ENCODE measurements at regions not wholly inside any gene's neighbourhood (a gene's known extent, or its start where the extent isn't known, plus 50 kb on each side); places are given as distances from the start of the nearest gene placed in this dataset.

GRCh38 chr10:94137747-94138146 lies 144.0 kb downstream of the PLCE1 start:
- DNase-seq (ENCODE audit: low read depth) = no peak
- TF ChIP-seq, protein P1, sequence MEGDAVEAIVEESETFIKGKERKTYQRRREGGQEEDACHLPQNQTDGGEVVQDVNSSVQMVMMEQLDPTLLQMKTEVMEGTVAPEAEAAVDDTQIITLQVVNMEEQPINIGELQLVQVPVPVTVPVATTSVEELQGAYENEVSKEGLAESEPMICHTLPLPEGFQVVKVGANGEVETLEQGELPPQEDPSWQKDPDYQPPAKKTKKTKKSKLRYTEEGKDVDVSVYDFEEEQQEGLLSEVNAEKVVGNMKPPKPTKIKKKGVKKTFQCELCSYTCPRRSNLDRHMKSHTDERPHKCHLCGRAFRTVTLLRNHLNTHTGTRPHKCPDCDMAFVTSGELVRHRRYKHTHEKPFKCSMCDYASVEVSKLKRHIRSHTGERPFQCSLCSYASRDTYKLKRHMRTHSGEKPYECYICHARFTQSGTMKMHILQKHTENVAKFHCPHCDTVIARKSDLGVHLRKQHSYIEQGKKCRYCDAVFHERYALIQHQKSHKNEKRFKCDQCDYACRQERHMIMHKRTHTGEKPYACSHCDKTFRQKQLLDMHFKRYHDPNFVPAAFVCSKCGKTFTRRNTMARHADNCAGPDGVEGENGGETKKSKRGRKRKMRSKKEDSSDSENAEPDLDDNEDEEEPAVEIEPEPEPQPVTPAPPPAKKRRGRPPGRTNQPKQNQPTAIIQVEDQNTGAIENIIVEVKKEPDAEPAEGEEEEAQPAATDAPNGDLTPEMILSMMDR (conservative IDR thresholded peaks at IDR 0.05; ENCODE audit: low read depth, low read length) = no peak

DNA sequence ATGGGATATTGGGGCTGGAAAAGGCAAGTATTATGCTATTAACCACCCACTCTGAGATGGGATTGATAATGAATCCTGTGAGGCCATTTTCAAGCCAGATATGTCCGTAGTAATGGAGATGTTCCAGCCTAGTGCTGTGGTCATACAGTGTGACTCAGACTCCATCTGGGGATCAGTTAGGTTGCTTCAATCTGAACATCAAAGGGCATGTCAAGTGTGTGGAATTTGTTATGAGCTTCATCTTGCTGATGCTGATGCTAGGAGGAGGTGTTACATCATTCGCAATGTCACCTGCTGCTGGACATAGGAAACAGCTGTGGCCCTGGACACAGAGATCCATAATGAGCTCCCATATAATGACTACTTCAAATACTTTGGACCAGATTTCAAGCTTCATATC lies 144.7 kb downstream of the PLCE1 start:
- H3K4me3 ChIP-seq (ENCODE audit: low read depth, low read length) = no peak overlapping the region
- DNase-seq (ENCODE audit: low read depth) = no peak
- TF ChIP-seq, protein P1 (conservative IDR thresholded peaks at IDR 0.05; ENCODE audit: low read depth, low read length) = no peak

More at GRCh38 chr10:94137747-94138146, 144.0 kb downstream of the PLCE1 start:
- no peak overlapping the region for H3K4me3 ChIP-seq (ENCODE audit: low read depth, low read length)

DNA sequence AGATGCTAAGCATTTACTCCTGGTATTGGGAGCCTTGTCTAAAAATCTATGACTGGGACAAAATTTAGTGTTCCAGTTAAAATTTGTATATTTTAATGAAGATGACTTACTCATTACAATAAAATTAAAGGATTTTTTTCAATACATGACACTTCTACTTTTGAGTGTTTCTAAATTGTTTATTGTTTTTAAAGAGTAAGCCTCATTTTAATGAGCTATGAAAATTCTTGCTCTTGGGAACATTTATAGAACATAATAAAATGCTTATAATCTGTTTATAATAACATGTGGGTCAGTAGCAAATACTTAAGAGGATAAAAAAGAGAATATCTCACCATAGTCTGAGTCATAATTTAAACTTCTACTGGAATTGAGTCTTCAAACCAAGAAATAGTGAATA lies 149.5 kb downstream of the PLCE1 start:
- TF ChIP-seq, protein P1 (conservative IDR thresholded peaks at IDR 0.05; ENCODE audit: low read depth, low read length) = no peak
- DNase-seq (ENCODE audit: low read depth) = no peak
- H3K4me3 ChIP-seq (ENCODE audit: low read depth, low read length) = no peak overlapping the region

DNA sequence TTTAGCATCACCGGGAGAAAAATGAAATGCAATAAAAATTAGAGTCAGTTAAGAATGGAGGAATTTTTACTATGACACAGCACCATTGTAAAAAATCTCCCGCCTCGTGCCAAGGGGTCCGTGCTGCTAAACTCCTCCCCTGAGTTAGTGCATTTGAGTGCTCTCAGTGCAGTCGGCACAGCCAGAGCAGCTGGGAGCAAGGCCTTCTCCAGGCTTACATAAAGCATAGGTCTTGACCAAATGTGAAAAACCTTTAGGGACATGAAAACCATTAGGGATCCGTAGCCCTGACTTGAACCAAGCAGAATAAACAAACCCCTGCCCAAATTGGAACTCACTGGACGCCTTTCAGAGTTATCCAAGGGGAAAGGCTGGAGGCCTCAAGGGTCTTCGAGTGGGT lies 152.6 kb downstream of the PLCE1 start:
- no peak for DNase-seq (ENCODE audit: low read depth)
- H3K4me3 ChIP-seq (ENCODE audit: low read depth, low read length) = no peak overlapping the region
- TF ChIP-seq, protein P1 (conservative IDR thresholded peaks at IDR 0.05; ENCODE audit: low read depth, low read length) = no peak

GRCh38 chr10:94146746-94147145 lies 153.0 kb downstream of the PLCE1 start:
- TF ChIP-seq, protein P1 (conservative IDR thresholded peaks at IDR 0.05; ENCODE audit: low read depth, low read length) = no peak
- no peak for DNase-seq (ENCODE audit: low read depth)
- no peak overlapping the region for H3K4me3 ChIP-seq (ENCODE audit: low read depth, low read length)

DNA sequence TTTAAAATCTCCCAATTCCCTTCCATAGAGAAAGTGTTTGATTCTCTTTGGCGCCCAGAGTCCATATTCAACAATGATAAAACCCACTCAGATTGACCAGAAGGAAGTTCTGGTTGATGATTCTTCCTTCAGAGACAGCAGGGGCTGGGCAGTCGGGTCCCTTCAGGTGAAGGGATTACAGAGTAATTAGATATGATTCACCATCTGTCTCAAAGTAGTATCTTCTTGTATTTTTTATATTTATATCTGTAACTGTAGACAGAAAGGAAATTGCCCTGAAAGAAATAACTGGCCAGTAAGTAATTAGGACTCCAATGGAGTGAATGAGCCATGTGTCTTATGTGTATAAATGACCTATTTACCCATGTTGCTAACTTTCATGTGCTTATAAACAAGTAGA lies 156.0 kb downstream of the PLCE1 start:
- TF ChIP-seq, protein P1 (conservative IDR thresholded peaks at IDR 0.05; ENCODE audit: low read depth, low read length) = no peak
- DNase-seq (ENCODE audit: low read depth) = no peak
- H3K4me3 ChIP-seq (ENCODE audit: low read depth, low read length) = no peak overlapping the region

DNA sequence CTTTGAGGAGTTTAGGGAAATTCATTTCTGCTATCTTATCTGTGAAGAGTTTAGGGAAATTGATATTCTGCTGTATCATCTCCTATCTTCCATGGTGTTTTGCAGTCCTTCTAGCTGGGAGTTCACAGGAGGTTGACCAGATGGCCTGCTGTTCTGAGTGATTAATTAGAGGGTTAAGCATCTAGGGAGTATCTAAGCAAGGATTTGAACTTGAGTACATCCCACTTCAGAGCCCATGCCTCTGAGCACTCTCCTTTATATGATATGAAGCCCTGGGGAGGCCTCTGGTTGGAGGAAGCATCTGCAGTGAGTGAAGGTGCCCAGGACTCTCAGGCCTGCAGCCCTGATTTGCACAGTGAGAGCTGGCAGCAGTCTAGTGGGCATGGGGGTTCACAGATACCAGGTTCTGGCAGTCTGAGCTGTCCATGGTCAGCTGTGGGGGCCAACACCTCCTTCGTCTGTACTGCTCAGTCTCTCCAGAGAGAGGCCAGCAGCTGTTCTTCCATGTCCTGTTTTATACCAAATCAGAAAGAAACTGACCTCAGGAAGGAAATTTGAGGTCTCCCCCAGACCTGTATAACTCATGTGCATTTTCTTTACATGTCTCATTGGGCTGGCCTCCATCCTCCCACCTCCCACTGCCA lies 156.9 kb downstream of the PLCE1 start:
- DNase-seq (ENCODE audit: low read depth) = no peak
- H3K4me3 ChIP-seq (ENCODE audit: low read depth, low read length) = no peak overlapping the region
- TF ChIP-seq, protein P1 (conservative IDR thresholded peaks at IDR 0.05; ENCODE audit: low read depth, low read length) = no peak
